Caki2 (cell line): ENCODE measurements at regions not wholly inside any gene's neighbourhood (a gene's known extent, or its start where the extent isn't known, plus 50 kb on each side); places are given as distances from the start of the nearest gene placed in this dataset.

ENCODE experiments used
- DNase-seq: peaks from one replicate; pipeline ENCODE4 v3.0.0-alpha.2; 2015; ENCODE audit warnings: low read depth
- in situ Hi-C: cut with HindIII; loops from 2 replicates; pipeline ENCODE4 v1.10.0; 2016; ENCODE audit warnings: low sequenced_read_pairs, low pct_unique_long_range_greater_than_20kb, mixed read lengths

- DNase-seq: no peak
- in situ Hi-C loops: no loop called here
These were observed 76.4 kb upstream of the SHISA3 start for GRCh38 chr4:42320822-42321388.

- in situ Hi-C loops: no loop called here
- DNase-seq: no peak
These were observed 71.2 kb upstream of the SHISA3 start for GRCh38 chr4:42326040-42326439.

- no peak for DNase-seq
- in situ Hi-C loops: no loop called here
These were observed 70.8 kb upstream of the SHISA3 start for GRCh38 chr4:42326524-42326923.

DNA sequence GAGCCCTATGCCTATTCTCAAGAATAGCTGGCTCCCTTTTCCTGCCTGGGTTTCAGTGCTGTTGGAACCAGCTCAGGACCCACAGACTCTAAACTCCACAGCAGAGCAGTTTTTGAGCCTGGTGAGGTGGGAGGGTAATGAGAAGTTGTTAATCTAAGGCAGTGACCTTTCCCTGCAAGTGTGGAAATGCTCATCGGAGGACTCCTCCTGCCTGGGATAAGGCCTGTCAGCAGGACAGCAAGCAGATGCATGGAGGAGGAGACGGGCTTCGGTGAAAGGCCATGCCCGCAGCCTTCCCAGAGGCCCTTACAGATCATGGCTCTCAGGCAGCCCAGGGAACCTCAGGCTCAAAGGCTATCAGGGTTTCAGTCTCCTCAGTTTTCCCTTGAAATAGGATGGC is 70.0 kb upstream of the SHISA3 start:
- no peak for DNase-seq
- in situ Hi-C loops: no loop called here

- DNase-seq: no peak
- in situ Hi-C loops: no loop called here
These were observed 68.3 kb upstream of the SHISA3 start for GRCh38 chr4:42328978-42329377.

DNA sequence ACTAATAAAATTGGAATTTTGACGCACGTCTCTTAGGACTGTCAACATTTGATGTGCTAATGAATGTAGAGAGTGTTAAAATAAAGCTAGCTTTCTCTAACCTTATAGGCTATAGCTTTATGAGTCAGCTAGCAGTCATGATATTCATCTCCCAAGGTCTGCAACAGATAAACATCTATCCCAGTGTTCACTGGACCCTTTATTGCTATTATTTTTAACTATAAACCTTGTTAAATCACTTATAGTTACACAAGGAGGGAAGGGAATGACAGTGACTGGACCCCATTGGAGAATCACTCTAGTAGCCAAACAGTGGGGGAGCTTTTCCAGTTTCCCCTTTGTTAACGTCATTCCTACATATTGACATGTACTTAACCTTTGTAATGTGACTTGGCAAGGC is 67.9 kb upstream of the SHISA3 start:
- peak; percentile 59 for DNase-seq
- in situ Hi-C loops: no loop called here

- no peak for DNase-seq
- in situ Hi-C loops: no loop called here
These were observed 67.2 kb upstream of the SHISA3 start for GRCh38 chr4:42330002-42330592.

DNA sequence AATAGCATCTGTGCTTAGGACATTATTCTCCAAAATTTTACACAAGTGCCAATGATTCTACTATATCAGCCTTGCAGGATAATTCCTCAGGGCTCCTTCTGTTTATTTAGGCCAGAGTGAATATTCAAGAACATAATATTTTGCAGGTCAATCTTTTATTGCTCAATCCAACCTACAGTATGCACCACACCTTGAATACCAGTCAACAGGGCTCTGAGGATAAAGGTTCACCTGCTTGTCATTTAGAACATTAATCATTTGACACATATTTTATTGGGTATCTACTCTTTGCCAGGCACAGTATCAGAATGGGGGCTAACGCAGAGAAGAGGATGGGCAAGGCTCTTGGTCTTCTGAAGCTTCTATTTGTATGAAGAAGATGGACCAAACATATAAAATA is 66.2 kb upstream of the SHISA3 start:
- in situ Hi-C loops: no loop called here
- no peak for DNase-seq

DNA sequence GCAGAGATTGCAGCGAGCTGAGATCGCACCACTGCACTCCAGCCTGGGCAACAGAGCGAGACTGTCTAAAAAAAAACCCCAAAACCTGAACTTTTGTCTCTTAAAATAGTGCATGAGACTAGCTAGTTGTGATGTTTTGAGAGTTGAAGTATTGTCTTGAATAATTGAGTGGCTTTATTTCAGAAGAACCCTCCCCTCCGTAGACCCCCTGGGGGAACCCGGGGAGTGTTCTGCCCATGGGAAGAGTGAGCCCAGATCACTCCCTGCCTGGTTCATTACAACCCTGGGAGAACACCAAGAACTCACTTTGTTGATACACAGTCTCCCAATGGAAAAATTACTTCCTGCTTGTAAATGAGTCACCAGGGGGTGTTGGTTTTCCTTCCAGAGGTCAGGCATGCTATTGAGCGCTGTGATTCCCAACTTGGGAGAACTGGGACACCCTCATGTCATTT is 65.3 kb upstream of the SHISA3 start:
- peak; percentile 44 for DNase-seq
- in situ Hi-C loops: no loop called here

DNA sequence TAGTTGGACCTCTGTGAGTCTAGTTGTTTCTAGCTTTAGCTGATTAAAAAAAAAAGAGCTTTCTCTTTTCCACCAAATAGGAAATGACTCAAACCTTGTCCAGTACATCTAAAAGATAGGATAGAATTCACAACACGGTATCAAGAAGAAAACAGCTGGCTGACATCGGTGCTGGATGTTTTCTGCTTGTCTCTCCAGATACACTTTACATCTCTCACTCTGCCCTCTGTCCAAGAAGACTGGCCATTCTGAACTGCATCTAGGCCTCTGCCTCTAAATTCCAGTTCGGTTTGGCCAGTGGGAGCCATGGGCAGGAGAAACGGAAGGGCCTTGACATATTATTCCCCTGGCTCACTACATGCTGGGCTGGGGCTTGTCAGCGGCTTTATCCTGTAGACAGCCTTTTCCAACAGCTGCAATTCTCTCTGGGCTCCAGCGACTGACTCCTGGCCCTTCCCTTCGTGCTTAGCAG is 57.3 kb upstream of the SHISA3 start:
- in situ Hi-C loops: no loop called here
- DNase-seq: no peak

- no peak for DNase-seq
- in situ Hi-C loops: no loop called here
These were observed 55.7 kb upstream of the SHISA3 start for GRCh38 chr4:42341518-42342026.

DNA sequence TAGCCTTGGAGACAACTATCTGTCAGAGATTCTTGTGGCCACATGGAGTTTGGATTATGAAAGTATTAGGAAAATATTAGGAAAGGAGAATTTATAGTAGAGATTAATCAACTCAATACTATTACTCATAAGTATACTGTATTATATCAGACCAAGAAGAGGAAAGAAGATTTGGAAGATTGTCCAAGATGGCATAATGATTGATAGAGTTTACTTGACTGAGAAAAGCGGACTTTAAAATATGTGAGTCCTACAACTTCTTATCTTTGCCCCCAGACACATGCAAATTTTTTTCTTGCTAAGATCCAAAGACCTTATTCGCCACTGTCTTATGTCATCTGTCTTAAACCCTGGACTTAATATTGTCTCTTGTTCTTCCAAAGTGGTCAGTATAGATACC is 54.8 kb upstream of the SHISA3 start:
- in situ Hi-C loops: no loop called here
- DNase-seq: no peak

GRCh38 chr4:42344309-42344708 is 53.0 kb upstream of the SHISA3 start:
- no peak for DNase-seq
- in situ Hi-C loops: no loop called here

DNA sequence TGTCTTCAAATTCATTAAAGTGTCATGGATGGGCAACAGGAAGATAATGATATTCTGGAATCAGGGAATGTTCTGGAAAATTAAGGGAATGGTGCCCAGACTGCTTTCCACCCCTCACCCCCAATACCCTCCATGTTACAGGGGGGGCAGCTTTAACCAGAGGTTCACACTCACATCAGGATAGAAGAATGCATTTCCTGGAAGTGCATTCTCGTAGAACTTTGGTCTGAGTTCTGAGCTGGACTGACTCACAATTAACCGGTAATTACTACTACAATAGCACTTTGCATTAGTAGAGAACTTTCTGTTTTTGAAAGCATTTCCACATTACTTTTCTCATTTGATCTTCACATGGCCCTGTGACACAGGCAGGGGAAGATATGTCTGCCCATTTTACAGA is 52.5 kb upstream of the SHISA3 start:
- in situ Hi-C loops: no loop called here
- DNase-seq: no peak

DNA sequence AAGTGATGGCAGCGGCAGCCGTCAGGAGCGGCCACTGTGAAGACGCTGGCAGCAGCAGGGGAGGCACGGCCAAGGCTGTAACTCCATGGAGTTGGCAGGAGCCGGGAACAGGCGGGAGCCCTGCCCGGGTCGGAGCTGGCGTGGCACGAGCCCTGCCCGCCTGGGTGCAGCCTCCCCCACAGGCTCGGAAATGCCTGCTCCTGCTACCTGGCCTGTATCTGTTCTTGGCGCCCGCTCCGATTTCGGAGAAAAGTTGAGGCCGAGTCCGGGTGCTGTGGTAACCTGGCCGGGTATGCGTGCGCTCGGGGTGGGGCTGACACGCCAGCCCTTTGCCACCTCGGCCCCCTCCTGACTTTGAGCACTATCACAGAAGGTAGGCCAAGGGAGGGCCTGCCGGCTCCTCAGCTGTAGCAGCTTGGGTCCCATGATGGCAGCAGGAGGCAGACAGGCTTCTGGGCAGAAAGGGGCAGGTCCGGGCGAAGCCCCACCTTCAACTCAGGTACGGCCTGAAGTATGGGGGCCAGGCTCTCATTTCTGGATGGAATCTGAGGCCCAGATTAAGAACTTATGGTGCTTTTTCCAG is 51.2 kb upstream of the SHISA3 start:
- in situ Hi-C loops: no loop called here
- no peak for DNase-seq

GRCh38 chr4:42347076-42347475 is 50.2 kb upstream of the SHISA3 start:
- no peak for DNase-seq
- in situ Hi-C loops: no loop called here
